ENCODE measurements at regions not wholly inside any gene's neighbourhood (a gene's known extent, or its start where the extent isn't known, plus 50 kb on each side); places are given as distances from the start of the nearest gene placed in this dataset.
"Not testable (repeated sequence)": the region's sequence is repeated elsewhere in the genome, so short reads cannot be mapped to it uniquely, and the experiment has no call there.

DNA sequence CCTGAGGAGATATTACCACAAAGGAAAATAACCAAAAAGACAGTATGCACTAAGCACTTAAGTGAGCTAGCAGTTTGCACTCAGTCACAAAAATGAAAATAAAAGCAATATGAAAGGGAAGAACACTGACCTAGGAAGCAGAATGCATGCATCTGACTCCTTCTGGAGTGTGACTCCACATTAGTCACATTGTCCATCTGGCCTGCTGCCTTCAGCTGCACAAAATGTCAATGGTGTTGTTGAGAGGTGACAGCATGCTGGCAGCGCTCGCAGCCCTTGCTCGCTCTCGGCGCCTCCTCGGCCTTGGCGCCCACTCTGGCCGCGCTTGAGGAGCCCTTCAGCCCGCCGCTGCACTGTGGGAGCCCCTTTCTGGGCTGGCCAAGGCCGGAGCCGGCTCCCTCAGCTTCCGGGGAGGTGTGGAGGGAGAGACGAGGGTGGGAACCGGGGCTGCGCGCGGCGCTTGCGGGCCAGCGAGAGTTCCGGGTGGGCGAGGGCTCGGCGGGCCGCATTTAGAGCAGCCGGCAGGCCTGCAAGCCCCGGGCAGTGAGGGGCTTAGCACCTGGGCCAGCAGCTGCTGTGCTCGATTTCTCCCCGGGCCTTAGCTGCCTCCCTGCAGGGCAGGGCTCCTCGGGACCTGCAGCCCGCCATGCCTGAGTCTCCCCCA, 874.8 kb downstream of the RAB28 start:
- TF ChIP-seq KAT7 (CRISPR knock-in tag; IDR thresholded peaks at IDR 0.05; ENCODE audit: borderline replicate concordance); ZBTB21 (CRISPR knock-in tag; IDR thresholded peaks at IDR 0.05; ENCODE audit: borderline replicate concordance); ELF4 (CRISPR knock-in tag; IDR thresholded peaks at IDR 0.05; ENCODE audit: low read depth); ZNF138 (CRISPR knock-in tag; conservative IDR thresholded peaks at IDR 0.05); SP1 (CRISPR knock-in tag; conservative IDR thresholded peaks at IDR 0.05); ZNF416 (CRISPR knock-in tag; IDR thresholded peaks at IDR 0.05); EMX1 (CRISPR knock-in tag; IDR thresholded peaks at IDR 0.05); JUN (CRISPR knock-in tag; IDR thresholded peaks at IDR 0.05): not testable (repeated sequence)
- TF ChIP-seq, protein P1, sequence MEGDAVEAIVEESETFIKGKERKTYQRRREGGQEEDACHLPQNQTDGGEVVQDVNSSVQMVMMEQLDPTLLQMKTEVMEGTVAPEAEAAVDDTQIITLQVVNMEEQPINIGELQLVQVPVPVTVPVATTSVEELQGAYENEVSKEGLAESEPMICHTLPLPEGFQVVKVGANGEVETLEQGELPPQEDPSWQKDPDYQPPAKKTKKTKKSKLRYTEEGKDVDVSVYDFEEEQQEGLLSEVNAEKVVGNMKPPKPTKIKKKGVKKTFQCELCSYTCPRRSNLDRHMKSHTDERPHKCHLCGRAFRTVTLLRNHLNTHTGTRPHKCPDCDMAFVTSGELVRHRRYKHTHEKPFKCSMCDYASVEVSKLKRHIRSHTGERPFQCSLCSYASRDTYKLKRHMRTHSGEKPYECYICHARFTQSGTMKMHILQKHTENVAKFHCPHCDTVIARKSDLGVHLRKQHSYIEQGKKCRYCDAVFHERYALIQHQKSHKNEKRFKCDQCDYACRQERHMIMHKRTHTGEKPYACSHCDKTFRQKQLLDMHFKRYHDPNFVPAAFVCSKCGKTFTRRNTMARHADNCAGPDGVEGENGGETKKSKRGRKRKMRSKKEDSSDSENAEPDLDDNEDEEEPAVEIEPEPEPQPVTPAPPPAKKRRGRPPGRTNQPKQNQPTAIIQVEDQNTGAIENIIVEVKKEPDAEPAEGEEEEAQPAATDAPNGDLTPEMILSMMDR (IDR thresholded peaks at IDR 0.05), result not testable (repeated sequence)
- TF ChIP-seq, protein P2, sequence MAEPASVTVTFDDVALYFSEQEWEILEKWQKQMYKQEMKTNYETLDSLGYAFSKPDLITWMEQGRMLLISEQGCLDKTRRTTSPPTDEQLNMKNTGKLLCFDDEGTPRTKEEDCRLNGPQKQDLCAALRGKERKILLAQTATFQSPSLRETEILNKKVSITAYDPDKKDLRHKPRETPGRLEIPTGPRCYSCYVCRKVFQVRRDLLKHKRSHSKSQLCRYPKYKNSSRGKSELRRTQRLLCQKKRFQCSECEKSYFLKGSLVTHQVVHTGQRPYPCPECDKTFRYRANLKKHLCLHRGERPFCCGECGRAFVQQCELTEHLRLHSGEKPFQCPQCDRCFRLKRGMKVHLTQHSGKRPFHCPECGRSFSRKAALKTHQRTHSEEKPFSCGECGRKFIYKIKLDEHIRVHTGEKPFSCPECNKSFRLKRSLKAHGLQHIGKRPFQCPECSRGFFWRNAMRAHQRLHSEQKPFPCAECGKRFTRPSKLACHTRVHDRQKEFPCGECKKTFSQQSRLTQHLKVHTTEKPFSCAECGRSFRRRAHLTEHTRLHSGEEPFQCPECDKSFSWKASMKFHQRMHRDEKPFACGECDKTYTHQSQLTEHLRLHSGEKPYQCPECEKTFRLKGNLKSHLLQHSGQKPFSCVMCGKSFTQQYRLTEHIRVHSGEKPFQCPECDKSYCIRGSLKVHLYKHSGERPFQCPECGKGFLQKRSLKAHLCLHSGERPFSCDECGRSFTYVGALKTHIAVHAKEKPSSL (CRISPR knock-in tag; conservative IDR thresholded peaks at IDR 0.05), result not testable (repeated sequence)
- TF ChIP-seq, protein P3, sequence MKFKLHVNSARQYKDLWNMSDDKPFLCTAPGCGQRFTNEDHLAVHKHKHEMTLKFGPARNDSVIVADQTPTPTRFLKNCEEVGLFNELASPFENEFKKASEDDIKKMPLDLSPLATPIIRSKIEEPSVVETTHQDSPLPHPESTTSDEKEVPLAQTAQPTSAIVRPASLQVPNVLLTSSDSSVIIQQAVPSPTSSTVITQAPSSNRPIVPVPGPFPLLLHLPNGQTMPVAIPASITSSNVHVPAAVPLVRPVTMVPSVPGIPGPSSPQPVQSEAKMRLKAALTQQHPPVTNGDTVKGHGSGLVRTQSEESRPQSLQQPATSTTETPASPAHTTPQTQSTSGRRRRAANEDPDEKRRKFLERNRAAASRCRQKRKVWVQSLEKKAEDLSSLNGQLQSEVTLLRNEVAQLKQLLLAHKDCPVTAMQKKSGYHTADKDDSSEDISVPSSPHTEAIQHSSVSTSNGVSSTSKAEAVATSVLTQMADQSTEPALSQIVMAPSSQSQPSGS (CRISPR knock-in tag; IDR thresholded peaks at IDR 0.05; ENCODE audit: borderline replicate concordance, low read depth), result not testable (repeated sequence)
